HEK293T (cell line): ENCODE measurements at regions not wholly inside any gene's neighbourhood (a gene's known extent, or its start where the extent isn't known, plus 50 kb on each side); places are given as distances from the start of the nearest gene placed in this dataset.
A peak's percentile ranks its signal among the peaks of the same experiment; 100 is the strongest.

Experiments used
- CTCF ChIA-PET: fragments of 350-600 bp; formaldehyde crosslinking; extraction: SDS; loops from one replicate; lab custom pipeline; 2021; ENCODE audit warnings: antibody characterized with exemption, inconsistent platforms; lab: Yijun Ruan, JAX
- POLR2A ChIA-PET: fragments of 350-600 bp; formaldehyde crosslinking; extraction: SDS; loops from one replicate; lab custom pipeline; 2020; ENCODE audit warnings: antibody characterized with exemption, inconsistent platforms; lab: Yijun Ruan, JAX
- DNase-seq: peaks from one replicate; pipeline ENCODE4 v3.0.0; 2012; ENCODE audit warnings: mixed read lengths; ENCODE audit errors: extremely low spot score
- ARNT ChIP-seq: fragments of 450-650 bp; IDR thresholded peaks from 2 replicates; pipeline ENCODE4 v1.6.1; 2017; ENCODE audit warnings: mild to moderate bottlenecking
- BHLHE40 ChIP-seq: fragments of 450-650 bp; IDR thresholded peaks from 2 replicates; pipeline ENCODE4 v1.6.1; 2016; ENCODE audit warnings: mild to moderate bottlenecking, moderate library complexity, borderline replicate concordance
- CTBP1 ChIP-seq: fragments of 450-650 bp; IDR thresholded peaks from 2 replicates; pipeline ENCODE4 v1.6.1; 2016; ENCODE audit warnings: borderline replicate concordance
- ELF4 ChIP-seq: fragments of 450-650 bp; IDR thresholded peaks from 2 replicates; pipeline ENCODE4 v1.6.1; 2017; ENCODE audit warnings: antibody characterized with exemption
- FOXA1 ChIP-seq: fragments of 450-650 bp; IDR thresholded peaks from 2 replicates; pipeline ENCODE4 v1.6.1; 2016; ENCODE audit warnings: mild to moderate bottlenecking
- FOXK2 ChIP-seq: fragments of 450-650 bp; IDR thresholded peaks from 2 replicates; pipeline ENCODE4 v1.6.1; 2016; ENCODE audit warnings: mild to moderate bottlenecking
- FOXM1 ChIP-seq: fragments of 450-650 bp; IDR thresholded peaks from 2 replicates; pipeline ENCODE4 v1.6.1; 2017; ENCODE audit warnings: mild to moderate bottlenecking, borderline replicate concordance
- HDGF ChIP-seq: fragments of 450-650 bp; IDR thresholded peaks from 2 replicates; pipeline ENCODE4 v1.6.1; 2017; ENCODE audit warnings: antibody characterized with exemption, borderline replicate concordance
- L3MBTL2 ChIP-seq: fragments of 450-650 bp; conservative IDR thresholded peaks from 2 replicates; pipeline ENCODE4 v1.6.1; 2016; ENCODE audit warnings: mild to moderate bottlenecking
- LEF1 ChIP-seq: fragments of 450-650 bp; IDR thresholded peaks from 2 replicates; pipeline ENCODE4 v1.6.1; 2017; ENCODE audit warnings: mild to moderate bottlenecking, borderline replicate concordance
- NFRKB ChIP-seq: fragments of 450-650 bp; IDR thresholded peaks from 2 replicates; pipeline ENCODE4 v1.6.1; 2016; ENCODE audit warnings: mild to moderate bottlenecking, moderate library complexity
- PKNOX1 ChIP-seq: fragments of 450-650 bp; IDR thresholded peaks from 2 replicates; pipeline ENCODE4 v1.6.1; 2016
- SP1 ChIP-seq: fragments of 450-650 bp; IDR thresholded peaks from 2 replicates; pipeline ENCODE4 v1.6.1; 2017
- SUZ12 ChIP-seq: fragments of 450-650 bp; IDR thresholded peaks from 2 replicates; pipeline ENCODE4 v1.6.1; 2016; ENCODE audit warnings: mild to moderate bottlenecking
- TARDBP ChIP-seq: fragments of 450-650 bp; IDR thresholded peaks from 2 replicates; pipeline ENCODE4 v1.6.1; 2016
- ZNF384 ChIP-seq: fragments of 450-650 bp; IDR thresholded peaks from 2 replicates; pipeline ENCODE4 v1.6.1; 2016

GRCh38 chr4:97396605-97397004 is 746.7 kb downstream of the STPG2 start:
- POLR2A ChIA-PET: no interaction called here
- DNase-seq: no peak
- CTCF ChIA-PET: no interaction called here
- TF ChIP-seq SP1 (no peak), ELF4 (no peak), ARNT (no peak), FOXA1 (no peak), TARDBP (no peak), HDGF (no peak), NFRKB (no peak), LEF1 (no peak), BHLHE40 (no peak), SUZ12 (no peak), ZNF384 (no peak), CTBP1 (no peak), FOXM1 (no peak), FOXK2 (no peak), L3MBTL2 (no peak), PKNOX1 (no peak)

GRCh38 chr4:97404876-97405523 is 738.3 kb downstream of the STPG2 start:
- POLR2A ChIA-PET: no interaction called here
- CTCF ChIA-PET: no interaction called here
- no peak for DNase-seq
- TF ChIP-seq FOXM1 (no peak), ARNT (no peak), ELF4 (no peak), L3MBTL2 (no peak), FOXK2 (no peak), ZNF384 (no peak), PKNOX1 (peak; percentile 62)

- TF ChIP-seq TARDBP (no peak), ZNF384 (no peak), LEF1 (no peak), SUZ12 (no peak), HDGF (no peak), FOXA1 (no peak), BHLHE40 (no peak), ARNT (no peak), FOXM1 (no peak), PKNOX1 (no peak), ELF4 (no peak)
- no peak for DNase-seq
- ChIA-PET CTCF (interaction anchor here (0.6 kb wide), 1 partner anchor 359 kb away, joined by 3 read pairs; no protein-coding TSS in a partner anchor), POLR2A (no interaction called here)
Measured at GRCh38 chr4:97411356-97411755, 731.9 kb downstream of the STPG2 start.

GRCh38 chr4:97412331-97412730 is 730.9 kb downstream of the STPG2 start:
- ChIA-PET CTCF (no interaction called here), POLR2A (no interaction called here)
- no peak for DNase-seq
- TF ChIP-seq FOXM1 (no peak), NFRKB (no peak), TARDBP (no peak), ZNF384 (no peak), LEF1 (no peak), ELF4 (no peak), L3MBTL2 (no peak), CTBP1 (no peak), BHLHE40 (no peak), ARNT (no peak), PKNOX1 (no peak)

GRCh38 chr4:97414161-97414560 is 729.1 kb downstream of the STPG2 start:
- POLR2A ChIA-PET: no interaction called here
- TF ChIP-seq ELF4 (no peak), BHLHE40 (no peak), LEF1 (no peak), FOXA1 (no peak), ARNT (no peak), FOXK2 (no peak), NFRKB (no peak), L3MBTL2 (no peak), PKNOX1 (no peak), SUZ12 (no peak), TARDBP (no peak), HDGF (no peak), FOXM1 (no peak), SP1 (no peak), CTBP1 (no peak), ZNF384 (no peak)
- no peak for DNase-seq
- CTCF ChIA-PET: no interaction called here
